CD1c-positive myeloid dendritic cell (primary cell): ENCODE measurements at regions not wholly inside any gene's neighbourhood (a gene's known extent, or its start where the extent isn't known, plus 50 kb on each side); places are given as distances from the start of the nearest gene placed in this dataset.

Experiments used
- DNase-seq: peaks from one replicate; pipeline ENCODE4 v3.0.0-alpha.2; 2016; ENCODE audit errors: extremely low spot score

GRCh38 chr4:167475951-167476350 lies 241.7 kb upstream of the SPOCK3 start:
- no peak for DNase-seq

DNA sequence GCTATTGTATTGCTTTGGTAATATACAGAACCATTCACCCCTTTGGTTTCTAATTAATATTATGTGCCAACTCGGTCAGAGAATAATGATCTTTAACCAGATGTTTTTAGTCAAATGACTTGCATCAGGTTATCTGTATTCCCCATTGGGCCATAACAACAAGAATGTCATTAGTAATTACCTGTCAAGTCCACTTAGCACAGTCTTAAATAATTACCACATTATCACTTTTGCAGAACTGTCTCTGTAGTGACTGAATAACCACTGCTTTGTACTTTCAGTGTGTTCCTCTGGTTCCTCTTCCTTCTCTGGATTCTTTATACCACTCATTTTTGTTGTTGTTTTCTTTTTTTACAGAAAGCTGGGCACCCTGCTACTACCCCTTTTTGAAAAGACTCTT lies 257.7 kb upstream of the SPOCK3 start:
- no peak for DNase-seq

GRCh38 chr4:167509551-167509950 lies 275.3 kb upstream of the SPOCK3 start:
- no peak for DNase-seq

DNA sequence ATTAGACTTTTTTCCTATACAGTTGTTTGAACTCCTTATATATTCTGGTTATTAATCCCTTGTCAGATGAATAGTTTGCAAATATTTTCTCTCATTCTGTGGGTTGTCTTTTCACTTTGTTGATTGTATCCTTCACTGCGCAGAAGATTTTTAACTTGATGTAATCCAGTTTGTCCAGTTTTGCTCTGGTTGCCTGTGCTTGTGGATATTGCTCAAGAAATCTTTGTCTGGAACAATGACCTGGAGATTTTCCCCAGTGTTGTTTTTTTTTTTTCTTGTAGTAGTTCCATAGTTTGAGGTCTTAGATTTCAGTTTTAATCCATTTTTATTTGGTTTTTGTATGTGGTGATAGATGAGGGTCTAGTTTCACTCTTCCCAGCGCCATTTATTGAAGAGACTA lies 289.8 kb upstream of the SPOCK3 start:
- DNase-seq, result no peak

- no peak for DNase-seq
Observed at GRCh38 chr4:167537761-167538160, 303.5 kb upstream of the SPOCK3 start.

DNA sequence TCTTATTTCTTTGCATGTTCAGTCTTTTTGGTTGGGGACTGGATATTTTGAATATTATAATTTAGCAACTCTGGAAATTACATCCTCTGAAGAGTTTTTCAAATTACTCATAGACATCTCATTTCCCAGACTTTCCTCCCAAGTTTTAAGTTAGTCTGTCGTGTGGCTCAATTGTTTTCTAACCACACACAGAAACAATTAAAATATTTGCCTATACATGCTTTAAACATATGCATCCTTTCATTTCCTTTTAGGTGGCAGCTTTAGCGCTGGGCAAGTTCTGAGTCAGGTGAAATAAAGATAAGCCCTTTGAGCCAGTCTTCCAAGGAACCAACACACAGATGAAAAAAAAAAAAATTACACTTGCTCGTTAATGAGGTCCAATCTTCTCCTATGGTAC lies 307.0 kb upstream of the SPOCK3 start:
- no peak for DNase-seq

DNA sequence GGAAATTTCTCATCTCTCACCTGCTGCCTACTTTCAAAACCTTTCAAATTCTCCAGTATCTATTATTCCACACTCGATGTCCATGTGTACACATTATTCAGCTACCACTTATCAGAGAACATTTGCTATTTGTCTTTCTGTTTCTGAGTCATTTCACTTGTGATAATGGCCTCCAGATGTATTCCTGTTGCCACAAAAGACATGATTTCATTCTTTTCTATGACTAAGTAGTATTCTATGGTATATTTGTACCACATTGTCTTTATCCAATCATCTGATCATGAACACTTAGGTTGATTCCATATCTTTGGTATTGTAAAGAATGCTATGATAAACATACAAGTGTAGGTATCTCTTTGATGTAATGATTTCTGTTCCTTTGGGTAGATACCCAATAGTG lies 310.1 kb upstream of the SPOCK3 start:
- DNase-seq, result no peak

- no peak for DNase-seq
Observed at GRCh38 chr4:167550021-167550420, 315.7 kb upstream of the SPOCK3 start.

- DNase-seq, result no peak
Observed at GRCh38 chr4:167555338-167556022, 321.2 kb upstream of the SPOCK3 start.

DNA sequence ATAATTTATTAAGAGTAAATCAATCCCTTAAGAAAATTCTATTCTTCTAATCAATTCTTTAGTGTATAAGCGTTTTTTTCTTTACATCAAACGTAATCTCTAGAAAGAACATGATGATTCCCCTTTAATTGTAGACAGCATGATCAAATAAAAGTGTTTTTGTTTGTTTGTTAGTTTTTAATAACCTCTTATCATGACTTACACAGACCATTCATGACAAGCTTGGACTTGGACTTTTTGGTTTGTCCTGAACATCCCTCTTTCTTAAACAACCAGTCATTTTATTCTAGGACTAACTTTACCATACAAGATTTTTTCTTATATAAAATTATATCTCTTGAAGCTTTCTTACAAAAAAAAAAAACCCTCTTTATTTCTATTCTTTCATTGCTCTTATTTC lies 344.6 kb upstream of the SPOCK3 start:
- DNase-seq, result no peak

DNA sequence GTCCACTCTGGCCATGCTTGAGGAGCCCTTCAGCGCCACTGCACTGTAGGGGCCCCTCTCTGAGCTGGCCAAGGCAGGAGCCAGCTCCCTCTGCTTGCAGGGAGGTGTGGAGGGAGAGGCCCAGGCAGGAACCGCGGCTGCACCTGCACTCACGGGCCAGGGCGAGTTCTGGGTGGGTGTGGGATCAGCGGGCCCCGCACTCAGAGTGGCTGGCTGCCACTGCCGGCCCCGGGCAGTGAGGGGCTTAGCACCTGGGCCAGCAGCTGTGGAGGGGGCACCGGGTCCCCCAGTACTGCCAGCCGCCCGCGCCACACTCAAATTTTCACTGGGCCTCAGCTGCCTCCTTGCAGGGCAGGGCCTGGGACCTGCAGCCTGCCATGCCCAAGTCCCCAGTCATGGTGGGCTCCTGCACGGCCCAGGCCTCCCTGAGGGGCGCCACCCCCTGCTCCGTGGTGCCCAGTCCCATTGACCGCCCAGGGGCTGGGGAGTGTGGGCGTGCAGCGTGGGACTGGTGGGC lies 347.2 kb upstream of the SPOCK3 start:
- DNase-seq, result no peak

GRCh38 chr4:167587361-167587760 lies 353.1 kb upstream of the SPOCK3 start:
- DNase-seq, result no peak

- no peak for DNase-seq
Observed at GRCh38 chr4:167595898-167596297, 361.6 kb upstream of the SPOCK3 start.

- DNase-seq, result no peak
Observed at GRCh38 chr4:167602157-167602556, 367.9 kb upstream of the SPOCK3 start.

GRCh38 chr4:167606551-167606950 lies 372.3 kb upstream of the SPOCK3 start:
- DNase-seq, result no peak

GRCh38 chr4:167613381-167613780 lies 379.1 kb upstream of the SPOCK3 start:
- no peak for DNase-seq

GRCh38 chr4:167614866-167615265 lies 380.6 kb upstream of the SPOCK3 start:
- DNase-seq, result no peak

- no peak for DNase-seq
Observed at GRCh38 chr4:167616476-167616875, 382.2 kb upstream of the SPOCK3 start.

GRCh38 chr4:167622481-167623240 lies 388.4 kb upstream of the SPOCK3 start:
- peak; percentile 28 for DNase-seq

- DNase-seq, result no peak
Observed at GRCh38 chr4:167623241-167623572, 388.9 kb upstream of the SPOCK3 start.

DNA sequence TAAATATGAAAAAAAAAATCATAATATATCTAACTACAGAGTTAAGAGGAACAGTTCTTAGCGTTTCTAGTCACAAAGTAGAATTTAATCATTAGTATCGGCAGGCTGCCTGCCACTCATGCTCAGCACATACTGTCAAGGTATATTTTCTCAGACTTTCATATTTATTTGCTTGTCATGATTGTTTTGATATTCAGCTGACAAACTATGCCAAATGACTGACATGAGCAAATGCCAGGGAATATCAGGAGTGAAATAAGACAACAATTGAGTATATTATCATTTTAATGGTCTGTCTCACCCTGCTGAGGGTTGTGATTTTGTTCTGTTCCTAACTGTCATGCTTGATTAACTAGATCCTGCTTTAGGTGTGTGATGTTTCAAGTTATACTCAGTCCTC lies 395.0 kb upstream of the SPOCK3 start:
- DNase-seq, result no peak

DNA sequence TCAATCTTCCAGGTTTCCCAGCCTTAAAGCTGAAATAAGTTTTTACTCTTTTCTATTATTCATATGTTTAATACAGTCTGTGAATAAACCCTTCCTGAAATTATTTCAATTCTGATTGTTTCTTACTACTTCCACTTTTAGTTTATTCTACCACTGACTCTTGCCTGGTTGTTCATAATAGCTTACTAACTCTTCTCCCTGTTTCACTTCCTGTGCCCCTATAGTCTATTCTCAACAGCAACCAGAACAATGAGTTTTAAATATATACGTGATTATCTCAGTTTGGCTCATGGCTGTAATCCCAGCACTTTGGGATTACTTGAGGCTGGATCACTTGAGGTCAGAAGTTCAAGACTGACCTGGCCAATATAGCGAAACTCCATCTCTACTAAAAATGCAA lies 408.0 kb upstream of the SPOCK3 start:
- DNase-seq, result no peak

- no peak for DNase-seq
Observed at GRCh38 chr4:167645358-167645757, 411.1 kb upstream of the SPOCK3 start.
